ENCODE measurements at regions not wholly inside any gene's neighbourhood (a gene's known extent, or its start where the extent isn't known, plus 50 kb on each side); places are given as distances from the start of the nearest gene placed in this dataset.

GRCh38 chr2:19697131-19697530, 204.7 kb downstream of the TTC32 start:
- TF ChIP-seq CTCF (conservative IDR thresholded peaks at IDR 0.05), result no peak
- TF ChIP-seq ZFX (IDR thresholded peaks at IDR 0.05), result no peak

All from C4-2B (cell line).